Heart left ventricle (tissue), 16 donors: ENCODE measurements at regions not wholly inside any gene's neighbourhood (a gene's known extent, or its start where the extent isn't known, plus 50 kb on each side); places are given as distances from the start of the nearest gene placed in this dataset.
"Not testable (repeated sequence)": the region's sequence is repeated elsewhere in the genome, so short reads cannot be mapped to it uniquely, and the experiment has no call there.

Experiments used
- ATAC-seq, 4 donors: fragments of 200-7000 bp; cut with Tn5 transposase; one replicate each; pipeline ENCODE4 v1.9.1; 2020 to 2022; ENCODE audit warnings: moderate library complexity in 4 of 4, mild to moderate bottlenecking in 3 of 4, moderate number of reproducible peaks in 1 of 4
- DNase-seq, 5 donors: peaks; one replicate each; pipeline ENCODE4 v3.0.0-alpha.2; 2020
- H3K27ac ChIP-seq, 12 donors: fragments of 200-600 bp; sonication (generic) in 4 of 12; one replicate each; pipeline versions ENCODE4 v1.5.0 to v1.8.0; 2016 to 2022; ENCODE audit warnings: mild to moderate bottlenecking in 2 of 12
- H3K27me3 ChIP-seq, 9 donors: fragments of 200-600 bp; sonication (generic) in 2 of 9; one replicate each; pipeline versions ENCODE4 v1.5.1 to v1.8.0; 2016 to 2022; ENCODE audit warnings: mild to moderate bottlenecking in 3 of 9
- H3K36me3 ChIP-seq, 9 donors: fragments of 200-600 bp; sonication (generic) in 2 of 9; one replicate each; pipeline versions ENCODE4 v1.5.0 to v1.8.0; 2018 to 2022; ENCODE audit warnings: mild to moderate bottlenecking in 2 of 9
- H3K4me1 ChIP-seq, 12 donors: fragments of 200-600 bp; sonication (generic) in 4 of 12; one replicate each; pipeline versions ENCODE4 v1.5.0 to v1.8.0; 2016 to 2022; ENCODE audit warnings: mild to moderate bottlenecking in 3 of 12
- H3K4me3 ChIP-seq, 12 donors: fragments of 200-600 bp; sonication (generic) in 4 of 12; one replicate each; pipeline versions ENCODE4 v1.5.0 to v1.8.0; 2017 to 2022; ENCODE audit warnings: mild to moderate bottlenecking in 9 of 12, moderate library complexity in 4 of 12
- H3K9me3 ChIP-seq, 12 donors: fragments of 200-600 bp; sonication (generic) in 4 of 12; one replicate each; pipeline versions ENCODE4 v1.5.0 to v1.8.0; 2016 to 2022; ENCODE audit warnings: mild to moderate bottlenecking in 1 of 12
- CTCF ChIP-seq, 12 donors: fragments of 200-600 bp; sonication (generic) in 4 of 12; IDR thresholded peaks; one replicate each; pipeline versions ENCODE4 v1.5.0 to v1.8.0; 2018 to 2022; ENCODE audit warnings: antibody characterized with exemption in 12 of 12, mild to moderate bottlenecking in 5 of 12
- POLR2A ChIP-seq, 2 donors: fragments of 450-650 bp; IDR thresholded peaks; one replicate each; pipeline ENCODE4 v1.6.1; 2017; ENCODE audit warnings: antibody characterized with exemption in 2 of 2, mild to moderate bottlenecking in 2 of 2, moderate library complexity in 2 of 2
- WGBS, 4 donors: extraction: QIAGEN DNeasy Blood & Tissue Kit in 2 of 4; methylation state at CpG; one replicate each; pipeline versions ENCODE4 v1.1.5 to v1.1.7; 2013 to 2018; 5-methylcytosine and 5-hydroxymethylcytosine counted together
- intact Hi-C, 10 donors: fragments of 100-400 bp; cut with DNase I; formaldehyde crosslinking; loops; one replicate each; pipeline versions ENCODE4 v1.11.1 to v1.14.2; 2022
- donor health status: ischemic (EF 13 %, LVEDD 7.1; RV severe dilation, severe dysfunction).
- donor health status: healthy with polysubstance abuse.
- donor health status: DM: no; HTN: yes; CAD: no.
- donor health status: DM: no; HTN: no; CAD: no.
- donor health status: ischemic (EF 25% LVEDD 6.9; RV normal size, moderate dysfunction).
- donor health status: ischemic (EF 25% LVEDD 5.7; RV mildly dilated, moderate dysfunction).
- donor health status: healthy.
- donor health status: DM: yes; HTN: yes; CAD: no.
- donor health status: ischemic (EF 35%, LVEDD 5.7; RV mildly dilated, moderate dysfunction).
- donor health status: nonischemic (EF 11% LVEDD 7.7; RV severe dilation, severe dysfunction).
- donor health status: DM: yes; HTN: yes; CAD: no.
- donor health status: PGD.
- donor health status: ischemic (EF 29% LVEDD 5.4; RV normal size, mild dysfunction).
- donor health status: nonischemic (EF 23%, LVEDD 6.1; RV moderate dilation, normal function).

GRCh38 chr3:75321060-75321459, 343.1 kb upstream of the FRG2C start:
- Histone ChIP-seq H3K4me3 (no peak overlapping the region), H3K27me3 (no peaks in the 10 kb centered on the region), H3K9me3 (no peaks in the 10 kb centered on the region), H3K27ac (no peak overlapping the region), H3K36me3 (no peaks in the 10 kb centered on the region), H3K4me1 (no peaks in the 10 kb centered on the region)
- intact Hi-C loops, result no loop called here
- no peak for TF ChIP-seq CTCF (IDR thresholded peaks at IDR 0.05)
- TF ChIP-seq POLR2A (IDR thresholded peaks at IDR 0.05), result no peak
- DNase-seq (no peak), ATAC-seq (no peak)
- 97 to 100% (median 98%) methylated on average over 3 of the region's 3 CpGs for WGBS, 4 donors

GRCh38 chr3:75323936-75324335, 340.2 kb upstream of the FRG2C start:
- H3K36me3 ChIP-seq, H3K4me3 ChIP-seq, H3K27me3 ChIP-seq, intact Hi-C loops, ATAC-seq, H3K27ac ChIP-seq, DNase-seq, H3K4me1 ChIP-seq, H3K9me3 ChIP-seq: not testable (repeated sequence)
- 56 to 73% (median 68%) methylated on average over 2 of the region's 2 CpGs for WGBS, 4 donors

GRCh38 chr3:75325716-75326115, 338.4 kb upstream of the FRG2C start:
- H3K27ac ChIP-seq, result no peak overlapping the region
- intact Hi-C loops, result no loop called here
- no peaks in the 10 kb centered on the region for H3K4me1 ChIP-seq
- no peaks in the 10 kb centered on the region for H3K36me3 ChIP-seq
- WGBS, 4 donors, result 57 to 82% (median 66%) methylated on average over 2 of the region's 2 CpGs
- no peaks in the 10 kb centered on the region for H3K9me3 ChIP-seq
- DNase-seq, result no peak
- TF ChIP-seq POLR2A (IDR thresholded peaks at IDR 0.05) (no peak), CTCF (IDR thresholded peaks at IDR 0.05) (no peak)
- ATAC-seq, result no peak
- no peak overlapping the region for H3K4me3 ChIP-seq
- peaks cover 0 to 4% (median 0%) of the 10 kb centered on the region in 9 donors for H3K27me3 ChIP-seq

GRCh38 chr3:75327453-75327852, 336.7 kb upstream of the FRG2C start:
- 62 to 70% (median 66%) methylated on average over 9 of the region's 9 CpGs for WGBS, 4 donors
- ATAC-seq (no peak), DNase-seq (no peak)
- H3K27ac ChIP-seq, result no peak overlapping the region
- intact Hi-C loops, result no loop called here
- peaks cover 0 to 6% (median 0%) of the 10 kb centered on the region in 12 donors for H3K4me1 ChIP-seq
- peaks cover 0 to 4% (median 0%) of the 10 kb centered on the region in 9 donors for H3K27me3 ChIP-seq
- no peak overlapping the region for H3K4me3 ChIP-seq
- TF ChIP-seq POLR2A (IDR thresholded peaks at IDR 0.05) (no peak), CTCF (IDR thresholded peaks at IDR 0.05) (no peak)
- H3K9me3 ChIP-seq, result no peaks in the 10 kb centered on the region
- H3K36me3 ChIP-seq, result no peaks in the 10 kb centered on the region

- intact Hi-C loops, result no loop called here
- 39 to 62% (median 51%) methylated on average over 3 to 4 of the region's 4 CpGs for WGBS, 4 donors
These were observed 334.5 kb upstream of the FRG2C start for GRCh38 chr3:75329476-75330097.

GRCh38 chr3:75330446-75330845, 333.7 kb upstream of the FRG2C start:
- H3K4me3 ChIP-seq, H3K27ac ChIP-seq, H3K36me3 ChIP-seq, H3K9me3 ChIP-seq, intact Hi-C loops, H3K4me1 ChIP-seq, ATAC-seq, H3K27me3 ChIP-seq, DNase-seq: not testable (repeated sequence)

More at GRCh38 chr3:75329476-75330097, 334.5 kb upstream of the FRG2C start:
- TF ChIP-seq POLR2A (IDR thresholded peaks at IDR 0.05) (no peak), CTCF (IDR thresholded peaks at IDR 0.05) (no peak)
- H3K4me1 ChIP-seq, result peaks cover 0 to 9% (median 0%) of the 10 kb centered on the region in 12 donors
- no peaks in the 10 kb centered on the region for H3K9me3 ChIP-seq
- H3K27ac ChIP-seq, result no peak overlapping the region
- no peak for ATAC-seq
- DNase-seq, result no peak
- H3K27me3 ChIP-seq, result peaks cover 0 to 4% (median 0%) of the 10 kb centered on the region in 9 donors
- H3K36me3 ChIP-seq, result no peaks in the 10 kb centered on the region
- no peak overlapping the region for H3K4me3 ChIP-seq

- H3K4me1 ChIP-seq, H3K27ac ChIP-seq, H3K27me3 ChIP-seq, ATAC-seq, H3K9me3 ChIP-seq, DNase-seq, H3K36me3 ChIP-seq, H3K4me3 ChIP-seq, intact Hi-C loops: not testable (repeated sequence)
- 70 to 88% (median 84%) methylated on average over 1 of the region's 1 CpG; no CpG with 5 or more reads in 1 of the 4 donors for WGBS, 4 donors
These were observed 332.0 kb upstream of the FRG2C start for GRCh38 chr3:75332090-75332489.
